ENCODE measurements at regions not wholly inside any gene's neighbourhood (a gene's known extent, or its start where the extent isn't known, plus 50 kb on each side); places are given as distances from the start of the nearest gene placed in this dataset.

DNA sequence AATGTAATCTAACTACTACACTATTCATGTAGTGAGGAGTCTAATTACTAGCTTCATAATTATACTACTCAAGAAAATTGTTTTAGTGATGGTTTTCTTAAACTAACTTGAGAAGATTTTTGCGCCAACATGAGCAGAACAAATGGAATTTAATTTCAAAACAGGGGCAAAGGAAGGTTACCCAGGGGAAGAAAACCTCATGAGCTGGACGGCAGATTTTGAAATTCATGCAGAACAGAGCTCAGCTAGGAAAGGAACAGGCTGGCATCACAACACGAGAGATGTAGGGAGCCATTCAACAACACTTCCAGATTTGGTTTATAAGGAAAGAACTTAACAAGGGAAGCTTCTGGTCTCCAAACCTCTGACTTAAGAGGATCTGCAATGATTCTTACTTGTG is 235.3 kb upstream of the PRKCQ start:
- no peak overlapping the region for H3K4me3 ChIP-seq (ENCODE audit: low read depth, low read length)
- TF ChIP-seq, protein P1, sequence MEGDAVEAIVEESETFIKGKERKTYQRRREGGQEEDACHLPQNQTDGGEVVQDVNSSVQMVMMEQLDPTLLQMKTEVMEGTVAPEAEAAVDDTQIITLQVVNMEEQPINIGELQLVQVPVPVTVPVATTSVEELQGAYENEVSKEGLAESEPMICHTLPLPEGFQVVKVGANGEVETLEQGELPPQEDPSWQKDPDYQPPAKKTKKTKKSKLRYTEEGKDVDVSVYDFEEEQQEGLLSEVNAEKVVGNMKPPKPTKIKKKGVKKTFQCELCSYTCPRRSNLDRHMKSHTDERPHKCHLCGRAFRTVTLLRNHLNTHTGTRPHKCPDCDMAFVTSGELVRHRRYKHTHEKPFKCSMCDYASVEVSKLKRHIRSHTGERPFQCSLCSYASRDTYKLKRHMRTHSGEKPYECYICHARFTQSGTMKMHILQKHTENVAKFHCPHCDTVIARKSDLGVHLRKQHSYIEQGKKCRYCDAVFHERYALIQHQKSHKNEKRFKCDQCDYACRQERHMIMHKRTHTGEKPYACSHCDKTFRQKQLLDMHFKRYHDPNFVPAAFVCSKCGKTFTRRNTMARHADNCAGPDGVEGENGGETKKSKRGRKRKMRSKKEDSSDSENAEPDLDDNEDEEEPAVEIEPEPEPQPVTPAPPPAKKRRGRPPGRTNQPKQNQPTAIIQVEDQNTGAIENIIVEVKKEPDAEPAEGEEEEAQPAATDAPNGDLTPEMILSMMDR (conservative IDR thresholded peaks at IDR 0.05; ENCODE audit: low read depth, low read length) = no peak
- no peak for DNase-seq (ENCODE audit: low read depth)

DNA sequence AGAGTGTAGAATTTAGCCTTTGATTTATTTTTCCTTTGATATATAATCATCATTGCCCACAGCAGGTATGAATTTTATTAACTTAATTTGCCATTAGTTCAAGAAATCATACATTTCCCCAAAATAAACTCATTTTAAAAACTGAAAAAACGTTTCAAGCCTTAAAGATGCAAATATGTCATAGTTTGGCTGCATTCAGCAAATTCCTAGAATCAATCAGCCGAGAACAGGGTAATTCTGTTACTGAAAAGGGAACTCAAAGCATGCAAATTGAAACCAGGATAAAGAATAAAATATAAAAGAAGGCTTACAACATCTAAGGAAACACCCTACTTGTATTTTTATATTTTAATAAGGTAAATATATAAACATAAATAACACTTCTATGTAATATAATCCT is 233.8 kb upstream of the PRKCQ start:
- TF ChIP-seq, protein P1 (conservative IDR thresholded peaks at IDR 0.05; ENCODE audit: low read depth, low read length) = no peak
- no peak overlapping the region for H3K4me3 ChIP-seq (ENCODE audit: low read depth, low read length)
- no peak for DNase-seq (ENCODE audit: low read depth)

DNA sequence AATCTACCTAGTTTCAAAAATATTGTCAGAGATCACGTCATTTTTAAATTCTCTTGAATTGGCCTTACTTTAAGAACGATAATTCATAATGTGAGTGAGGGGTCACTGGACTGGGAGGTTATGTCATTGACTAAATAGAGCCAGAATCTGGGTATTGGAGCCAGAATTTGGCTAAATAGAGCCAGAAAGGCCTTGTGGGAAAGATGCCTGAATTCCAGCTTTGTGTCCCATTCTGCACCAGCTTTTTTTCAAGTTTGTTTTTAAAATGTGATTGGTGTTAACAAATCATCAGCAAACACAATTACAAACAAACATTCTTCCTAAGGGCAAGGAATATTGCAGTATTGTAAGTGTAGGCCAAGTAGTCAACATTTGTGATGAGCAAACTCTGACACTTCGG is 233.2 kb upstream of the PRKCQ start:
- TF ChIP-seq, protein P1 (conservative IDR thresholded peaks at IDR 0.05; ENCODE audit: low read depth, low read length) = no peak
- H3K4me3 ChIP-seq (ENCODE audit: low read depth, low read length) = no peak overlapping the region
- no peak for DNase-seq (ENCODE audit: low read depth)

DNA sequence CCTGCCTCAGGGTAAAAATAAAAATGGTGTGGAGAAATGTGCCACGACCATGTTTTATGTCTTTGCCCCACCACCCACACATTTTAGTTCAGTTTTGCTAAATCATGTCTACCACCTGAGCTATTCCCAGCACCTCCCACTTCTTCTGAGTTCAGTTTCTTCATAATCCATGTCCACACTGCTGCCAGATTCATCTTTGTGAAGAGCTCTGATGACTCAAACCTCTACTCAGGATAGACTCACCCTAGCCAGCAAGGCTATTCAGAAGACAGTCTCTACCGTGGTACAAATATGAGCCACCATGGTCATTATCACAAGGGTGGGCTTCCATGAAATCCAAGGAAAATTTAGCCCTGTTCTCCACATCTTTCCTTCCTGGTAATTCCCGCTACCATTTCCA is 231.1 kb upstream of the PRKCQ start:
- no peak overlapping the region for H3K4me3 ChIP-seq (ENCODE audit: low read depth, low read length)
- TF ChIP-seq, protein P1 (conservative IDR thresholded peaks at IDR 0.05; ENCODE audit: low read depth, low read length) = no peak
- no peak for DNase-seq (ENCODE audit: low read depth)

DNA sequence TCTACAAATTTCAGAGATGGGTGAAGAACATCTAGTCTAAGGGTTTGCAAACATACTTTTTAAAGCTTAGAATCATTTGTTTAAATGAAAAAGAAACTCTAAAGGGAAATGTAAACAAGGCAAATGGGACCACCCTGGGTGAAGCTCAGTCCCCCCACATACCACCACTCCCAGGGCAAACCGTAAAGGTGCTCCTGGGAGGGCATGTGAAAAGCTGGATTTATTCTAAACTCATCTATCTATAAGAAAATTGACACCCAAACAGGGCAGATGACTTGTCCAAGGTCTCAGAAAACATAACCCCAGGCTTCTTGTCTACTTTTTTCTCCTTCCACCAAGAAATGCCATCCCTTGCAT is 223.3 kb upstream of the PRKCQ start:
- TF ChIP-seq, protein P1 (conservative IDR thresholded peaks at IDR 0.05; ENCODE audit: low read depth, low read length) = no peak
- no peak overlapping the region for H3K4me3 ChIP-seq (ENCODE audit: low read depth, low read length)
- no peak for DNase-seq (ENCODE audit: low read depth)

DNA sequence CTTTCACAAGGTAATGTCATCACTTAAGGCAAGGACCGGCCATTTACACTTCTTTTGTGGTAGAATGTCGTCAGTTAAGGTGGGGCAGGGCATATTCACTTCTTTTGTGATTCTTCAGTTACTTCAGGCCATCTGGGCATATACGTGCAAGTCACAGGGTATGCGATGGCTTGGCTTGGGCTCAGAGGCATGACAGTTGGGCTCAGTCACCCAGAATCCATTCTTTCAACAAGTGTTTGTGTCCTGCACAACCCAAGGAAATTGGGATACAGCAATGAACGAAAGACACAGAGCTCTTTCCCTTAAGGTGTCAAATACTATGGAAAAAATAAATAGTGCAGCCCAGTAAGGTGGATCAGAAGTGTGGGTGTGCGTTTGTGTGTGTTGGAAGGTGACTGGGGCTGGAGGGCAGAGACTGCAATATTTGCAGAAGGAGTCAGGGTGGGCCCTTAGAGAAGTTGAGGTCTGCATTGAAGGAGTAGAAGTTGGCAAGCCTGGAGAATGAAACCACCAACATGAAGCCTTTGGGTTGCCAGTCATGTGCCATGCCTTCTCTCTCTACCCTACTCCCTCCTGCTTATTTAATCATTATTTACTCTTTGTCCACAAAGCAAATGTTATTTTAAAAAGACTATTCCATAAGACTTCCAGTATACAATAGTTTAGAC is 222.8 kb upstream of the PRKCQ start:
- DNase-seq (ENCODE audit: low read depth) = no peak
- TF ChIP-seq, protein P1 (conservative IDR thresholded peaks at IDR 0.05; ENCODE audit: low read depth, low read length) = no peak
- H3K4me3 ChIP-seq (ENCODE audit: low read depth, low read length) = no peak overlapping the region

DNA sequence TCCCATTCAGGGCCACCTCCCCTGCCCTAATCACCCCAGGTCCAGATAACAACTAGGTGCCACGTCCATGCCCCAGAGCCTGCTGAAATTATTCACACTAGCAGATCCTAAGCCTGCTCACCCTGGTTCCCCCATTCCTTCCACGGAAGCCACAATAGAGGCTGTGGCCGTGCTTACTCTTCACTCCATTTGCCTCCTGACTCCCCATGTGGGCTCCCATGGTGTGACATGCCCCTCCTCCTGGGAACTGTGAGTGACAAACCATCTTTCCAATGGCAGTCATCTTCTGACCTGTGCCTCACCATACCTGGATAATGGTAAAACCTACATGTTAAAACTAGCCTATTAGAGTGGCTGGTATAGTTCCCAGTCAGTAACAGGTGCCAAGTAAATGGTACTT is 216.2 kb upstream of the PRKCQ start:
- no peak overlapping the region for H3K4me3 ChIP-seq (ENCODE audit: low read depth, low read length)
- no peak for DNase-seq (ENCODE audit: low read depth)
- TF ChIP-seq, protein P1 (conservative IDR thresholded peaks at IDR 0.05; ENCODE audit: low read depth, low read length) = no peak
